GM23248 (cell line): ENCODE measurements at regions not wholly inside any gene's neighbourhood (a gene's known extent, or its start where the extent isn't known, plus 50 kb on each side); places are given as distances from the start of the nearest gene placed in this dataset.

Source experiments
- DNase-seq: peaks from one replicate; pipeline ENCODE4 v3.0.0-alpha.2; 2015
- H2AFZ ChIP-seq: fragments of 200-600 bp; sonication (generic); 2 replicates; pipeline ENCODE4 v1.6.1; 2016; ENCODE audit warnings: antibody characterized with exemption
- H3F3A ChIP-seq: fragments of 200-600 bp; sonication (generic); 2 replicates; pipeline ENCODE4 v1.6.1; 2016; ENCODE audit warnings: mild to moderate bottlenecking, antibody characterized with exemption, mixed run types; ENCODE audit not compliant: insufficient read depth
- H3K27ac ChIP-seq: fragments of 200-600 bp; sonication (generic); 2 replicates; pipeline ENCODE4 v1.5.1; 2016; ENCODE audit warnings: mild to moderate bottlenecking
- H3K27me3 ChIP-seq: fragments of 200-600 bp; sonication (generic); replicated peaks from 2 replicates; pipeline ENCODE4 v1.6.1; 2016; ENCODE audit warnings: mild to moderate bottlenecking; ENCODE audit not compliant: insufficient read depth
- H3K36me3 ChIP-seq: fragments of 200-600 bp; sonication (generic); 2 replicates; pipeline ENCODE4 v1.6.1; 2016; ENCODE audit warnings: low read depth, mild to moderate bottlenecking
- H3K4me1 ChIP-seq: fragments of 200-600 bp; sonication (generic); 2 replicates; pipeline ENCODE4 v1.6.1; 2016; ENCODE audit warnings: mild to moderate bottlenecking; ENCODE audit not compliant: insufficient read depth
- H3K4me2 ChIP-seq: fragments of 200-600 bp; sonication (generic); one replicate; pipeline ENCODE4 v1.6.1; 2016; ENCODE audit warnings: mild to moderate bottlenecking; ENCODE audit not compliant: unreplicated experiment
- H3K4me3 ChIP-seq: fragments of 200-600 bp; sonication (generic); 2 replicates; pipeline ENCODE4 v1.5.1; 2016; ENCODE audit warnings: mild to moderate bottlenecking
- H3K79me2 ChIP-seq: fragments of 200-600 bp; sonication (generic); 2 replicates; pipeline ENCODE4 v1.6.1; 2016; ENCODE audit warnings: mild to moderate bottlenecking; ENCODE audit not compliant: insufficient read depth
- H3K9ac ChIP-seq: fragments of 200-600 bp; sonication (generic); 2 replicates; pipeline ENCODE4 v1.6.1; 2016; ENCODE audit warnings: mild to moderate bottlenecking
- H3K9me2 ChIP-seq: fragments of 200-600 bp; sonication (generic); 2 replicates; pipeline ENCODE4 v1.6.1; 2016; ENCODE audit warnings: mixed run types, mild to moderate bottlenecking, moderate library complexity; ENCODE audit not compliant: insufficient read depth
- H3K9me3 ChIP-seq: fragments of 200-600 bp; sonication (generic); one replicate; pipeline ENCODE4 v1.6.1; 2017; ENCODE audit warnings: low read depth
- H4K20me1 ChIP-seq: fragments of 200-600 bp; sonication (generic); 2 replicates; pipeline ENCODE4 v1.6.0; 2016; ENCODE audit not compliant: insufficient read depth
- EZH2 ChIP-seq: fragments of 200-600 bp; sonication (generic); IDR thresholded peaks from 2 replicates; pipeline ENCODE4 v1.6.1; 2018; ENCODE audit warnings: antibody characterized with exemption, mild to moderate bottlenecking; ENCODE audit not compliant: insufficient read depth, poor library complexity, severe bottlenecking
- EZH2phosphoT487 ChIP-seq: fragments of 200-600 bp; sonication (generic); IDR thresholded peaks from 2 replicates; pipeline ENCODE4 v1.6.1; 2018; ENCODE audit warnings: antibody characterized with exemption, moderate library complexity, mild to moderate bottlenecking, low read depth; ENCODE audit not compliant: insufficient read depth
- WGBS, 2 experiments: methylation state at CpG; one replicate each; pipeline ENCODE4 v1.1.6; 2015 to 2017; ENCODE audit warnings: low lambda C conversion rate in 2 of 2, low coverage in 1 of 2; ENCODE audit errors: missing lambda C conversion rate in 2 of 2; 5-methylcytosine and 5-hydroxymethylcytosine counted together
- in situ Hi-C: fragments of 300-500 bp; cut with MboI; formaldehyde crosslinking; loops from 2 replicates; pipeline ENCODE4 v1.15.0; 2020

GRCh38 chr6:76240092-76240491 is 167.6 kb upstream of the IMPG1 start:
- Histone ChIP-seq H3K27ac (no peak overlapping the region), H2AFZ (no peak overlapping the region), H3K9me2 (no peaks in the 10 kb centered on the region), H3K36me3 (no peaks in the 10 kb centered on the region), H3K79me2 (no peaks in the 10 kb centered on the region), H4K20me1 (no peaks in the 10 kb centered on the region), H3K4me1 (no peaks in the 10 kb centered on the region), H3F3A (no peaks in the 10 kb centered on the region), H3K9me3 (no peaks in the 10 kb centered on the region), H3K9ac (no peak overlapping the region), H3K4me3 (no peak overlapping the region), H3K27me3 (no peaks in the 10 kb centered on the region), H3K4me2 (no peak overlapping the region)
- in situ Hi-C loops = no loop called here
- DNase-seq = no peak
- TF ChIP-seq EZH2 = no peak
- TF ChIP-seq EZH2phosphoT487 = no peak

GRCh38 chr6:76230711-76231110 is 158.2 kb upstream of the IMPG1 start:
- no peaks in the 10 kb centered on the region for H3K79me2 ChIP-seq
- H3K4me1 ChIP-seq = no peaks in the 10 kb centered on the region
- no peaks in the 10 kb centered on the region for H3K9me3 ChIP-seq
- no peak overlapping the region for H3K4me2 ChIP-seq
- no peak overlapping the region for H3K9ac ChIP-seq
- no peaks in the 10 kb centered on the region for H3K36me3 ChIP-seq
- H3K27me3 ChIP-seq = no peaks in the 10 kb centered on the region
- WGBS, 2 experiments = 14 to 15% methylated on average over 2 of the region's 2 CpGs
- no peaks in the 10 kb centered on the region for H4K20me1 ChIP-seq
- TF ChIP-seq EZH2 (no peak), EZH2phosphoT487 (no peak)
- no peaks in the 10 kb centered on the region for H3K9me2 ChIP-seq
- in situ Hi-C loops = no loop called here
- no peak overlapping the region for H2AFZ ChIP-seq
- H3K4me3 ChIP-seq = no peak overlapping the region
- H3F3A ChIP-seq = no peaks in the 10 kb centered on the region
- no peak for DNase-seq
- no peak overlapping the region for H3K27ac ChIP-seq

GRCh38 chr6:76222189-76222588 is 149.7 kb upstream of the IMPG1 start:
- Histone ChIP-seq H4K20me1 (no peaks in the 10 kb centered on the region), H3K4me2 (no peak overlapping the region), H3K9me3 (no peaks in the 10 kb centered on the region), H3K9me2 (no peaks in the 10 kb centered on the region), H3F3A (no peaks in the 10 kb centered on the region), H3K36me3 (no peaks in the 10 kb centered on the region), H3K4me3 (no peak overlapping the region), H2AFZ (no peak overlapping the region), H3K27ac (no peak overlapping the region), H3K79me2 (no peaks in the 10 kb centered on the region), H3K27me3 (no peaks in the 10 kb centered on the region), H3K9ac (no peak overlapping the region), H3K4me1 (no peaks in the 10 kb centered on the region)
- 5 to 9% methylated on average over 2 of the region's 2 CpGs for WGBS, 2 experiments
- in situ Hi-C loops = no loop called here
- no peak for TF ChIP-seq EZH2phosphoT487
- TF ChIP-seq EZH2 = no peak
- no peak for DNase-seq

- no peaks in the 10 kb centered on the region for H3K36me3 ChIP-seq
- H3K4me1 ChIP-seq = no peaks in the 10 kb centered on the region
- no peak overlapping the region for H3K4me2 ChIP-seq
- H3K4me3 ChIP-seq = no peak overlapping the region
- no peaks in the 10 kb centered on the region for H3K79me2 ChIP-seq
- no peak for DNase-seq
- H3K9me3 ChIP-seq = no peaks in the 10 kb centered on the region
- H3F3A ChIP-seq = no peaks in the 10 kb centered on the region
- no peak overlapping the region for H2AFZ ChIP-seq
- in situ Hi-C loops = no loop called here
- H3K9me2 ChIP-seq = no peaks in the 10 kb centered on the region
- TF ChIP-seq EZH2 (no peak), EZH2phosphoT487 (no peak)
- H3K9ac ChIP-seq = no peak overlapping the region
- WGBS, 2 experiments = 12 to 33% methylated on average over 1 of the region's 1 CpG
- no peak overlapping the region for H3K27ac ChIP-seq
- no peaks in the 10 kb centered on the region for H4K20me1 ChIP-seq
- H3K27me3 ChIP-seq = no peaks in the 10 kb centered on the region
These were observed 149.1 kb upstream of the IMPG1 start for GRCh38 chr6:76221525-76221924.

GRCh38 chr6:76220805-76221204 is 148.3 kb upstream of the IMPG1 start:
- no peak overlapping the region for H3K9ac ChIP-seq
- TF ChIP-seq EZH2phosphoT487 (no peak), EZH2 (no peak)
- H3K9me3 ChIP-seq = no peaks in the 10 kb centered on the region
- H3K4me3 ChIP-seq = no peak overlapping the region
- in situ Hi-C loops = no loop called here
- WGBS, 2 experiments = 2% methylated on average over 3 of the region's 3 CpGs
- H3K79me2 ChIP-seq = no peaks in the 10 kb centered on the region
- H3F3A ChIP-seq = no peaks in the 10 kb centered on the region
- no peak for DNase-seq
- H3K36me3 ChIP-seq = no peaks in the 10 kb centered on the region
- no peak overlapping the region for H3K4me2 ChIP-seq
- H2AFZ ChIP-seq = no peak overlapping the region
- no peaks in the 10 kb centered on the region for H3K4me1 ChIP-seq
- H4K20me1 ChIP-seq = no peaks in the 10 kb centered on the region
- H3K27me3 ChIP-seq = no peaks in the 10 kb centered on the region
- no peaks in the 10 kb centered on the region for H3K9me2 ChIP-seq
- no peak overlapping the region for H3K27ac ChIP-seq
